SH-SY5Y (cell line): ENCODE measurements at regions not wholly inside any gene's neighbourhood (a gene's known extent, or its start where the extent isn't known, plus 50 kb on each side); places are given as distances from the start of the nearest gene placed in this dataset.

Source experiments
- GATA2 ChIP-seq: IDR thresholded peaks from 2 replicates; pipeline ENCODE4 v1.6.1; 2011; ENCODE audit warnings: mild to moderate bottlenecking, low read depth, low read length
- GATA3 ChIP-seq: IDR thresholded peaks from 2 replicates; pipeline ENCODE4 v1.6.1; 2011; ENCODE audit warnings: low read depth, mild to moderate bottlenecking, low read length, moderate library complexity

GRCh38 chr2:133940134-133940533 lies 313.7 kb upstream of the MGAT5 start:
- TF ChIP-seq GATA2 = no peak
- TF ChIP-seq GATA3 = no peak
